CD4-positive, alpha-beta T cell treated with Interleukin-4 for 1 hour (primary cell): ENCODE measurements at regions not wholly inside any gene's neighbourhood (a gene's known extent, or its start where the extent isn't known, plus 50 kb on each side); places are given as distances from the start of the nearest gene placed in this dataset.

ENCODE experiments used
- DNase-seq, 2 donors: peaks; one replicate each; pipeline ENCODE4 v3.0.0-alpha.2; 2020 to 2022

GRCh38 chr20:10864076-10864672 is 190.4 kb upstream of the JAG1 start:
- DNase-seq, result no peak

GRCh38 chr20:10868299-10868698 is 194.5 kb upstream of the JAG1 start:
- DNase-seq, result no peak

- DNase-seq, result no peak
Observed at GRCh38 chr20:10873026-10873425, 199.2 kb upstream of the JAG1 start.

DNA sequence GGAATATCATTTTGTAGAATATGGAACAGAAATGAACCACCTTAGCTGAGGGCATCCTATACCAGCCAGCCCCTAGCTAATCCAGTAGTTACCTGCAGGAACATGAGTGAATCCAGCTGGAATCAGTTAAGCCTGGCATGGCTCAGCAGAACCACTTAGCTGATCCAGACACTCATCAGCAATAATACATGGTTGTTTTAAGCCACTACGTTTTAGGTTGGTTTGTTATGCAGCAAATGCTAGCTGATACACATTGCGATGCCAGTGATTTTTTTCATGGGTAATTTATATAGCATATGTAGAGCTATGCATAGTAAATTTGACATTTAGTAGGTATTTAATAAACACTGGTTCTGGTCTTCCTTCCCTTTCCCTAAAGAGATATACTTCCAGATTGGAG is 201.9 kb upstream of the JAG1 start:
- no peak for DNase-seq

DNA sequence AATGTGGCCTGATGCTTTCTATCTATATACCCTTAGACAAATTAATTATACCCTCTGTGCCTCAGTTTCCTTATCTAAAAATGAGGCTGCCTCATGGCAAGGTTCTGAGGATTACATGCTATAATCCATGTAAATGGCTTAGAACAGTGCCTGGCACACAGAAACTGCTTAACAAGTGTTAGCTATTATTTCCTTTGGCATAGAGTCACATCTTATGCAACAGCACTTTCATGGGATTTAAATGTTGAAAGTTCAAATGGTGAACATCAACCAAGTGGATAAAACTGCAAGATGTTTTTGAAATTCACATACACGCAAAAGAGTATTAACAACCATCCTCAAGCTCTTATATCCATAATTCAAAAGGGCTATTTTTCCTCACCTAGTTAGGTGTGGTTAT is 202.8 kb upstream of the JAG1 start:
- DNase-seq, result no peak

DNA sequence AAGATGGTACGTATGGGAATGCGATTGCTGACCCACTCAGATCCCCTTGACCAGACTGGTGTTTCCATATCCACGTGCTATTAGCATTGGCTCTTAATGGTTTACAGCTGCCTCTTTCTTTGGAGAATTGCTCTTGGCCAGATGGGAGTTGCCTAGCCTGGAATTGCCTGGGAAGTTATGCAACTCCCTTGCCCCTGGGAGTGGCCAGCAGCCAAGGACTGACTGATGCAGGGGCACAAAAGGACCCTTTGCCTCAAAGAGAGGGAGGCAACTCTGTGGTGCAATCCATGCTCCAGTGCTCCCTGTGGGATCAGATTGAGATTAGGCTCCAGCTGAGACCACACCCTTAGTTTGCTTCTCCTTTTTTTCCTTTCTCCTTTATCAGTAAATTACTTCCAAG is 203.5 kb upstream of the JAG1 start:
- no peak for DNase-seq

DNA sequence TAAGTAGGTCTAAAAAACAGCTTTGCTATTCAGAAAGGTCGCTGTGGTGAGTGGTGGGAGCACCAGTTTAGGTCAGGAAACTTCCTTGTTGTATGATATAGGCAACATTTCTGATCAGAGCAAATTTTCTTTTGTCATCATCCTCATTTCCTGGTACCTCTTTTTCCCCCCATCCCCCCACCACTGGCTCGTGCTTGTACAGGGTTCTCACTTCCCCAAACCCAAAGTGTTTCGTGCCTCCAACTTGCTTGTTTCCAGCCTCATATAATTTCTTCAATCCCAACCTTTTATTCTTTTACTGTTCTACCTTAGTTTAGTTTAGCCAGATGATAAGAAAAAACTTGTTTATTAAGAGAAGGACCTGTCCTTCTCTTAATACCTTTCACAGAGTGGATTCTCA is 209.4 kb upstream of the JAG1 start:
- DNase-seq, result no peak

DNA sequence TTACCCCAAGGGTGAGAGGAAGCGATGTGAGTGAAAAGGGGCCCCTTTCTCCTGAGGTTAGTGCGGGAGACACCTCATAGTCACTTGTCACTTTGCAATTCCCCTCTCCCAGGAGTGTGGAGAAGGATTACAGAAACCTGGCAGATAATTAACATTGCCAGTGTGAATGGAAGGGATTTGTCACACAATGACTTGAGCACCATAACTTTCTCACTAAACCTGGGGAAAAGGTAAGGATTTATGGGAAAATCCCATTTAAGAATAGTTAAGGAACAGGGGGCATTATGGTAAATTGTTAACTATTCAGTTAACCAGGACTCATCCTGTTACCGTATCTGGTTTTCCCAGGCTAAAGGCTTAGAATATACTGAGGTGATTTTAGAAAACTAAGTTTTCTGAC is 219.5 kb upstream of the JAG1 start:
- no peak for DNase-seq

GRCh38 chr20:10897336-10897735 is 223.5 kb upstream of the JAG1 start:
- DNase-seq, result no peak

GRCh38 chr20:10898552-10898951 is 224.8 kb upstream of the JAG1 start:
- no peak for DNase-seq

GRCh38 chr20:10902174-10902573 is 228.4 kb upstream of the JAG1 start:
- DNase-seq, result no peak

- no peak for DNase-seq
Observed at GRCh38 chr20:10902576-10903282, 228.9 kb upstream of the JAG1 start.

DNA sequence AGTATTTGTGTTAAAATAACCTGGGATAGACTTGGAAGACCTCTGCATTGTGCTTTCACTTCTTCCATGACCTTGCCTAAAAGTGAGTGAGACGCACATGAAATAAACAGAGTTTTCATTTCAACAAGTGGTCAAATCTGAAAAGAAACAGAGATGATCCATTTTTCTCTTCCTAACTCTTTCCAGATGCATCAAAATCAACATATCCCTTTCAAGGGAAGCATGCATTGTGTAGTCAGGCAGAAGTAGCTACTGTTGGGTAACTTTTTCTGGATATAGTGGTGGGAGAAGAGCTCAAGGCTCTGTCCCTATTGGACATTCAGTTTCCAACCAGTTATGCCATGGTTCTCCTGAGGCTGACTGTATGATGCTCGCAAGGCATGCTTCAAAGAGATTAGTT is 233.0 kb upstream of the JAG1 start:
- DNase-seq, result no peak

DNA sequence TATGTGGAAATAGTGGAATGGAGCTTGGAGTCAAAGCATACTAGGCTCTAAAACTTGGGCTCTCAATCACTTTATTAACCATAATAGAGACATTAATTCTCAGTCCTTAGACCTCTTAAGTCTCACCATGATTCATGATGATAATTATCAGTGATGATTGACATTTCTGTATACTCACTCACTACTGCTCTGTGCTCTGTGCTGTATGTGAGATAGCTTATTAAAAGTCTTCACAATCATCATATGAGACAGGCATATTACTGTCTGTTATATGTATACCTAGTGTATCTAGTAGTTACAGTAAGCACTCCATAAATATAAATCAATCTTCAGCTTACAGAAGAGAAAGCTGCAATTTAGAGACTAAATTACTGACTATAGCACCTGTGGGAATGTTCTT is 236.0 kb upstream of the JAG1 start:
- no peak for DNase-seq

GRCh38 chr20:10910535-10911178 is 236.9 kb upstream of the JAG1 start:
- no peak for DNase-seq

- DNase-seq, result no peak
Observed at GRCh38 chr20:10911298-10911697, 237.5 kb upstream of the JAG1 start.

- no peak for DNase-seq
Observed at GRCh38 chr20:10915815-10916214, 242.0 kb upstream of the JAG1 start.

GRCh38 chr20:10916312-10916711 is 242.5 kb upstream of the JAG1 start:
- no peak for DNase-seq

DNA sequence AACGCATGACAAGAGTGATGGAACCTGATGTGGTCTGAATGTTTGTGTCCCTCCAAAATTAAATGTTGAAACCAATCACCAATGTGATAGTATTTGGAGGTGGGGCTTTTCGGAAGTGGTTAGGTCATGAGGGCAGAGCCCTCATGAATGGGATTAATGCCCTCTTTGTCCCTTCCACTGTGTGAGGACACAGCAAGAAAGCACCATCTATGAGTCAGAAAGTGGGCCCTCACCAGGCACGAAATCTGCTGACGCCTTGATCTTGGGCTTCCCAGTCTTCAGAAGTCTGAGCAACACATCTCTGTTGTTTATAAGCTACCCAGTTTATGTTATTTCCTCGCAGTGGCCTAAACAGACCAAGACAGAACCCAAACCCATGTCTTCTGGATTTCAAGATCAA is 244.0 kb upstream of the JAG1 start:
- DNase-seq, result no peak

DNA sequence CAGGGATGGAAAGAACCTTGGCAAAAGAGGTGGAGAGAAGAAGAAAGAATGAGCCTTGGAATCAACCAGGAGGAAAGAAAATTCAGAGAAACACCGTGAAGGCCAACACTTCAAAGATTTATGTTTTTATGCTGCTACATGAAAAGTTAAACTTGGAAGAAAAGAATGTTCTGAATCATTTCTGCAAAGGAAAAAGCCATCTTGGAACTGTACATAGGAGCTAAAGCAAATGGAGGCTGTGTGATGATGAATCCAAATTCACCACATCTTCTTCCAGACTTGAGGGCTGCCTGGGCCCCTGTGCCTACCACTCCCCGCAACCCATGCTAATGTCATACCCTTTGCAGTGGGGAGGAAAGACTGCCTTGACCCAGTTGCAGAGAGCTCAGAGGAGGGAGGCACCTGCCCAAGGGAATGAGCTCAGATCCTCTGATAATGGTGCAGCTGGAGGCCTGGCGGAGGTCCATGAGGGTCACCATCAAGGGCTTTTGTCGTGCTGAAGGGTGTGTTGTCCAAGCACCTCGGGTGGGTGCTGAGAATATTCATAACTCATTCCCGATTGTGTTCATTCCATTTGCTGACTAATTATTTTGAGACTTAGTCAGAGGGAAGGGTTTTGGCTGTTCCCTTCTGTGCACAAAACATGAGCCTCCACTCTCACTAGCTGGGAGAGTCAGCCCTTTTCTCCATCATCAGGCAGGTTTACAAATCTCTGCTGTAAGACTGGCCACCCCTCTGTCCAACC is 245.8 kb upstream of the JAG1 start:
- no peak for DNase-seq

DNA sequence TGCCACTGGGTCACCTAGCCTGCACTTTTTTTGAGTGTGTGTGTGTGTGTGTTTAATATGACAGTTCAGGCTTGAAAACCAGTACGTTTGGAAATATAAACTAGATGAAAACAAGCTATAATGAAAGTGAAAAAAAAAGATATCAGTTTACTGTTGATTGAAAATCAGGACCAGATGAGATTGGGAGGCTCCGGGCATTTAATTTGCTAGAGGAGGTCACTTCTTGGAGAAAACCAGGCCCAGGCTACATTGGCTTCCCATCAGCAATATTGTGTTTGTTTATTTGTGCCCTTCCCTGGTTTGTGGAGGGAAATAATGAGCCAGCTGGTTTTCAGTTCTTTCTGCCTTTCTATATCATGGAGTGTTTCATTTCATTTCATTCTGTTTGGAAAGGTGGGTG is 246.6 kb upstream of the JAG1 start:
- DNase-seq, result no peak

DNA sequence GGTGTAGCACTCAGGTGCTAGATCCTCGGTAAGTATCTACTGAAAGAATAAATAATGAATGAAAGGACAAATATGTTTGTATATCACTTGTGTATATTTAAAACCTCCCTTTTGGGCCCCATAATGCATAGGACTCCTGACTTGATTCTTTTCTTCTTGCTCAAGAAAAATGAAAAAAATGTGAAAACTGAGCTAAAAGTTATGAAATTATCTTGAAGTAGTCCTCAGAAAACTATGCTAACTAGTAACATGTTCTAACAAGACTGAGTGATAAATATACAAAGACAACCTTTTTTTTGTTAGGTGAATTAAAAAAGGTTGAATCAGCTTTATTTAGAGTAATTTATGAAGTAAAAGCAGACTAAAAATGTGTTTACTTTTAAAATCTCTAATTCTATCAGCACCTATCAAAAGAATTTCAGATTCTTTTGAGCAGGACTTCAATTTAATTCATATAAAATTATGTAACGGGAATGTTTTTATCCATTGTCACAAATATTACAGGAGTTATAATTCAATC is 247.8 kb upstream of the JAG1 start:
- DNase-seq, result no peak

DNA sequence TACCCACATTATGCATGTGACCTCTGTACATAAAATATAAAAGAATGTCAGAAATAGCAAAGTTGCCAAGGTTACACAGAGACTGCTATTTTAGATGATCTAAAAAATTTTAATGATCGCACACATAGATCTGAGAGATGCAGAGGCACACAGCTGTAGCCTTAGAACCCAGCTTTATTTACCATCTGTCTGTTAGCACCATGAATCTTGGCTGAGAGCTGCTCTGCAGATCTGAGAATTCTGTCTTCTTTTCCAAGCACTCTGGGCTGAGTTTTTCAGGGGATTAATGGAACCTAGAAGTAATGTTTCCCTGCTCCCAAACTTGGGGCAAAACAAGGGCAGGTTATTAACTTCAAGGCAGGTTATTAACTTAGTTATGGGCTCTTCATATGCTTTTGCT is 248.7 kb upstream of the JAG1 start:
- DNase-seq, result no peak

DNA sequence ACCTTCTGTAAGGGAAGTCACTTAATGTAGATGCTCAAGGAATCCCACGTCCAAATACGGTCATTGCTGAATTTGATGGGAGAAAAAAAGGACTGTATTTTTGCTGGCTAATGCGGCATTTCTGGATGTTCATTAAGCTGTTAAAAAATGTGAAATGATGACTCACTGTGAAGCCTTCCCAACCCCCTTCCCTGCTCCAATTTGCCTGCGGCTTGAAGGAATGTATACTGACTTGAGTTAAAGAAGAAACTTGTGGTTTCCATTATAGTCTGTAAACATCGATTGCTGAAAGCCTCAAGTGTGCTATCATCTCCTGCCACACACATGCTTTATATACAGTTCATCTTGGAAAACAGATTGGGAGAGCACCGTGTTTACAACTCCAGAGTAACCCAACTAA is 249.1 kb upstream of the JAG1 start:
- no peak for DNase-seq
